OCI-LY1 (cell line): ENCODE measurements at regions not wholly inside any gene's neighbourhood (a gene's known extent, or its start where the extent isn't known, plus 50 kb on each side); places are given as distances from the start of the nearest gene placed in this dataset.

Experiments
- EZH2 ChIP-seq: fragments of 200-600 bp; sonication (generic), shearing (Covaris generic); IDR thresholded peaks from 2 replicates; pipeline ENCODE4 v1.8.0; 2017; ENCODE audit warnings: borderline replicate concordance, mixed run types, mild to moderate bottlenecking, antibody characterized with exemption, low read length, moderate library complexity, mixed read lengths
- TF ChIP-seq, protein P1 (sequence below): fragments of 200-600 bp; sonication (generic), shearing (Covaris generic); IDR thresholded peaks from 2 replicates; pipeline ENCODE4 v1.5.1; 2017; ENCODE audit warnings: mild to moderate bottlenecking, antibody characterized with exemption, low read length, moderate library complexity, mixed read lengths

- TF ChIP-seq, protein P1, sequence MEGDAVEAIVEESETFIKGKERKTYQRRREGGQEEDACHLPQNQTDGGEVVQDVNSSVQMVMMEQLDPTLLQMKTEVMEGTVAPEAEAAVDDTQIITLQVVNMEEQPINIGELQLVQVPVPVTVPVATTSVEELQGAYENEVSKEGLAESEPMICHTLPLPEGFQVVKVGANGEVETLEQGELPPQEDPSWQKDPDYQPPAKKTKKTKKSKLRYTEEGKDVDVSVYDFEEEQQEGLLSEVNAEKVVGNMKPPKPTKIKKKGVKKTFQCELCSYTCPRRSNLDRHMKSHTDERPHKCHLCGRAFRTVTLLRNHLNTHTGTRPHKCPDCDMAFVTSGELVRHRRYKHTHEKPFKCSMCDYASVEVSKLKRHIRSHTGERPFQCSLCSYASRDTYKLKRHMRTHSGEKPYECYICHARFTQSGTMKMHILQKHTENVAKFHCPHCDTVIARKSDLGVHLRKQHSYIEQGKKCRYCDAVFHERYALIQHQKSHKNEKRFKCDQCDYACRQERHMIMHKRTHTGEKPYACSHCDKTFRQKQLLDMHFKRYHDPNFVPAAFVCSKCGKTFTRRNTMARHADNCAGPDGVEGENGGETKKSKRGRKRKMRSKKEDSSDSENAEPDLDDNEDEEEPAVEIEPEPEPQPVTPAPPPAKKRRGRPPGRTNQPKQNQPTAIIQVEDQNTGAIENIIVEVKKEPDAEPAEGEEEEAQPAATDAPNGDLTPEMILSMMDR = no peak
- no peak for TF ChIP-seq EZH2
These were observed 102.8 kb upstream of the NCAM1 start for GRCh38 chr11:112858289-112859023.
